ENCODE measurements at regions not wholly inside any gene's neighbourhood (a gene's known extent, or its start where the extent isn't known, plus 50 kb on each side); places are given as distances from the start of the nearest gene placed in this dataset.

DNA sequence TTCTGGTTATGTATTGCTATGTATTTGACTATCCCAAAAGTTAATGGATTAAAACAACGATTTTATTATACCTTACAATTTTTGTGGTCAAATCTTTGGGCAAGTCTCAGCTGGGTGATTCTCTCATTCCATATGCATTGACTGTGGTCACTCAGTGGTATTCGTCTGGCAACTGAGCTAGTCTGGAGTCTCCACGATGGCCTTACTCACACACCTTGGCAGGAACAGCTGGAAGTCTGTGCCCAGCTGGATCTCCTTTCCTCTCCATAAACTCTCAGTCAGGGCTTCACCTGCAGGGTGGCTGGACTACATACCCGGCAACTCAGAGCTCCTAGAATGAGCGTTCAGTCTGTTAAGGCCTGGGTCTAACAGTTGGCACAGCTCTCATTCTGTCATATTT is 141.1 kb upstream of the WDFY3 start:
- TF ChIP-seq POLR2A (IDR thresholded peaks at IDR 0.05) (no peak), EP300 (IDR thresholded peaks at IDR 0.05) (no peak)
- TF ChIP-seq, protein P1, sequence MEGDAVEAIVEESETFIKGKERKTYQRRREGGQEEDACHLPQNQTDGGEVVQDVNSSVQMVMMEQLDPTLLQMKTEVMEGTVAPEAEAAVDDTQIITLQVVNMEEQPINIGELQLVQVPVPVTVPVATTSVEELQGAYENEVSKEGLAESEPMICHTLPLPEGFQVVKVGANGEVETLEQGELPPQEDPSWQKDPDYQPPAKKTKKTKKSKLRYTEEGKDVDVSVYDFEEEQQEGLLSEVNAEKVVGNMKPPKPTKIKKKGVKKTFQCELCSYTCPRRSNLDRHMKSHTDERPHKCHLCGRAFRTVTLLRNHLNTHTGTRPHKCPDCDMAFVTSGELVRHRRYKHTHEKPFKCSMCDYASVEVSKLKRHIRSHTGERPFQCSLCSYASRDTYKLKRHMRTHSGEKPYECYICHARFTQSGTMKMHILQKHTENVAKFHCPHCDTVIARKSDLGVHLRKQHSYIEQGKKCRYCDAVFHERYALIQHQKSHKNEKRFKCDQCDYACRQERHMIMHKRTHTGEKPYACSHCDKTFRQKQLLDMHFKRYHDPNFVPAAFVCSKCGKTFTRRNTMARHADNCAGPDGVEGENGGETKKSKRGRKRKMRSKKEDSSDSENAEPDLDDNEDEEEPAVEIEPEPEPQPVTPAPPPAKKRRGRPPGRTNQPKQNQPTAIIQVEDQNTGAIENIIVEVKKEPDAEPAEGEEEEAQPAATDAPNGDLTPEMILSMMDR (IDR thresholded peaks at IDR 0.05): no peak
